ENCODE measurements at regions not wholly inside any gene's neighbourhood (a gene's known extent, or its start where the extent isn't known, plus 50 kb on each side); places are given as distances from the start of the nearest gene placed in this dataset.

DNA sequence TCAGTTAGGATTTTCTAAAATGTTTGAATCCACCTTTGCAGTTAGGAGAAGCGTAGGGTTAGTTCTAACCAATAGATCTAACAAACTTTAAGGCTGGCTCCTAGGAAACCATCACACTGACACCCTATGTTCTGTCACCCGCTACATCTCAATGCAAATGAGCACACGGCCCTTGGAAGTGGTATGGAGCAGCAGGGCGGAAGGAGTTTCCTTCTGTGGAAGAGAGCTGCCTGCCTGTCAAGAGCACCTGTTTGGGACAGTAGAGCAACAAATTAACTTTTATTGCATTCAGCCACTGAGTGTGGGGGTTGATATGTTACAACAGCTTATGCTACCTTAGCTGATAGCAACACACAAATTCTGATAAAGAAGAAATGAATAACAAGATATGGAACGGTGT is 306.9 kb upstream of the RAB6C start:
- Histone ChIP-seq H3K4me1 (peaks cover 0 to 5% (median 0%) of the 10 kb centered on the region in 10 experiments; a peak in 1 of 20 replicates), H3K4me2 (no peak overlapping the region), H3K27me3 (no peaks in the 10 kb centered on the region), H3K36me3 (no peaks in the 10 kb centered on the region), H4K20me1 (no peaks in the 10 kb centered on the region), H3K27ac (no peak overlapping the region), H3K9me3 (replicated peaks in 1 of 11) (no peaks in the 10 kb centered on the region), H3K4me3 (no peak overlapping the region), H3K9ac (no peak overlapping the region)
- TF ChIP-seq Cebpa-rat (IDR thresholded peaks at IDR 0.05): no peak

DNA sequence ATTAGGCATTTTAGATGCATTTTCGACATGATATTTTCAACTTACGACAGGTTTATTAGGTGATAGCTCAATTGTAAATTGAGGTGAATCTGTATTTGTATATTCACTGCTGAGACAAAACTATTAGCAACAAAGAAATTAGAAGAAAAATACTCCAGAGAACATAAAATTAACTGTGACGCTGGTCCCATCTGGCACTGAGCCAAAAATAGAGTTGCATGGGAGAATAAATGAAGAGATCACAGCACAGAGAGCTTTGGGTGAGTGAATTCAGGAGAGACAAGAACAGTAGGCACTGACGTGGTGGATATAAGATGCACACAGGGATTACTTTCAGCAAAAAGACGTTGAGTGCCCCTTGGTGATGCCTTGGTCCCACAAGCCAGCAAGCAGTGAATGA is 306.2 kb upstream of the RAB6C start:
- Histone ChIP-seq H3K4me2 (no peak overlapping the region), H3K4me3 (no peak overlapping the region), H4K20me1 (no peaks in the 10 kb centered on the region), H3K9ac (no peak overlapping the region), H3K9me3 (replicated peaks in 1 of 11) (no peaks in the 10 kb centered on the region), H3K27me3 (no peaks in the 10 kb centered on the region), H3K36me3 (no peaks in the 10 kb centered on the region), H3K27ac (no peak overlapping the region), H3K4me1 (peaks cover 0 to 5% (median 0%) of the 10 kb centered on the region in 10 experiments; a peak in 1 of 20 replicates)
- TF ChIP-seq Cebpa-rat (IDR thresholded peaks at IDR 0.05): no peak

DNA sequence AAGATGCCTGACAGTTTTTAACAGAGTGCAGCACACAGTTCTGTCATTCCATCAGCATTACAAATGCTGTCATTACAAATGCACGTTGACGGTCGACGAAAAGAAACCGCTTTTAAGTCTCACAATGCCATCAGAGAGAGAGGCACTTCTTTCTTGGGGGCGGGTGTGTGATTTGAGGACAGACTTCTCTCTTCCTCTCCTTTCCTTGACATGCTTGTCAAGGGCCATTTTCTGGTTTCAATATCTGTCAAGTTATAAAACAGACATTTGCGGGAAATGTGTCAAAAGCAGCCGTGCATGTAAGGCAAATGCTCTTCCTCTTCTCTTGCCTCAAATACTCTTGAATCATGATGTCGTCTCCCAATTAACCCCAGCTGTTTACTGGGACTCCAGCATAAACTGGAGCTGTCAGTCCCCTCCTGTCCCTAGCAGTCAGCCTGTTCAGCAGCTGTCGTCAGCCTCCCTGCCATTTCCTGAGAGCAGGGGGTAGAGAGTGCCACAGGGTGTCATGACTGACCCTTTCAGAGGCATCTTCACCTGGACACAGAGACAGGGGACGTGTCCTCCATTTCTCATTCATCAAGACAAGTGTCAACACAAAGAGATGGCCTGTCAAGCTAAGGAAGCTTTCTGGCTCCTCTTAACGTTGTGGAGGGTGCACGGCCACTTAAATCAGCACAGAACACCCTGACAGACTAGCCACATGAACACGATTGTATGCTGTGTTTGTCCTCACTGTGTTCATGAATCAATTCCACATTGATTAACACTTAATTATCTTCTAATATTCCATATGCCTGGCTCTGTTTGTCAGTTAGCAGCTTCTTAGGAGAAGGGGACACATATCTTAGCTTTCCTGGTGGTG is 305.4 kb upstream of the RAB6C start:
- Histone ChIP-seq H3K9ac (no peak overlapping the region), H3K4me2 (no peak overlapping the region), H3K4me3 (no peak overlapping the region), H3K27ac (no peak overlapping the region), H4K20me1 (no peaks in the 10 kb centered on the region), H3K27me3 (no peaks in the 10 kb centered on the region), H3K4me1 (peaks cover 0 to 5% (median 0%) of the 10 kb centered on the region in 10 experiments; a peak in 1 of 20 replicates), H3K9me3 (replicated peaks in 1 of 11) (no peaks in the 10 kb centered on the region), H3K36me3 (no peaks in the 10 kb centered on the region)
- TF ChIP-seq Cebpa-rat (IDR thresholded peaks at IDR 0.05): no peak

DNA sequence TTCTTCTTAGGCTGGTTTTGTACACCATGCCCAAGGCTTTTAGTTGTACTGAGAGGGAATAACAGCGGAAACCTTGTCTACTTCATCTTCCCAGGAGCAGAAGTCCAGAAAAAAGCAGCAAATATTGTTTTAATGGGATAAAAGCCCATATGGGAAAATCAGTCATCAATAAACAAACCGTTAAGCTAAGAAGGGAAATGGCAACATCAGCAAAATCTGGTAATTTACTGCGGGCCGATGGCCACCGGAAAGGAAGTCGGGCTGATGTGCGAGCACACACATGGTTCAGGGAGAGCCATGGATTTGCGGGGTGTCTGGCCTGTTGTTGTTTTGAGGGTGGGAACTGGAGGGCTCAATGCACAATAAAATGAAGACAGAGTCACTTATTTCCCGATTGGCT is 300.7 kb upstream of the RAB6C start:
- TF ChIP-seq Cebpa-rat (IDR thresholded peaks at IDR 0.05): no peak
- H3K36me3 ChIP-seq: no peaks in the 10 kb centered on the region
- no peaks in the 10 kb centered on the region for H3K27me3 ChIP-seq
- H3K27ac ChIP-seq: no peak overlapping the region
- peaks cover 0 to 5% (median 0%) of the 10 kb centered on the region in 10 experiments; a peak in 1 of 20 replicates for H3K4me1 ChIP-seq
- no peak overlapping the region for H3K9ac ChIP-seq
- no peaks in the 10 kb centered on the region for H3K9me3 ChIP-seq (replicated peaks in 1 of 11)
- H3K4me3 ChIP-seq: no peak overlapping the region
- no peaks in the 10 kb centered on the region for H4K20me1 ChIP-seq
- no peak overlapping the region for H3K4me2 ChIP-seq

DNA sequence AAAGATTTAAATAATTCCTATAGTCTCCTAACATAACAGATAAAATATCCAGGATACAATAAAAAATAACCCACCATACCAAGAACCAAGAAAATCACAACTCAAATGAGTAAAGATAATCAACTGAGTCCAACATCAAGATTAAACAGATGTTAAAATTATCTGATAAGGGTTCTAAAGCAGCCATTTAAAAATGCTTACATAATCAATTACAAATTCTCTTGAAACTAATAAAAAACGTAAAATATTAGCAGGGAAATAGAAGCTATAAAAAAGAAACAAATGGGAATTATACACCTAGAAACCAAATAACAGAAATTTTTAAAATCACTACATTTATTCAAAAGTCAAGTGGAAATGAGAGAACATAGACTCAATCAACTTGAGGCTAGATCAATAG is 297.7 kb upstream of the RAB6C start:
- no peaks in the 10 kb centered on the region for H4K20me1 ChIP-seq
- no peaks in the 10 kb centered on the region for H3K4me1 ChIP-seq
- H3K36me3 ChIP-seq: no peaks in the 10 kb centered on the region
- no peak overlapping the region for H3K4me2 ChIP-seq
- H3K27ac ChIP-seq: no peak overlapping the region
- H3K9ac ChIP-seq: no peak overlapping the region
- H3K27me3 ChIP-seq: no peaks in the 10 kb centered on the region
- no peaks in the 10 kb centered on the region; a peak in 1 of 22 replicates for H3K9me3 ChIP-seq (replicated peaks in 1 of 11)
- TF ChIP-seq Cebpa-rat (IDR thresholded peaks at IDR 0.05): no peak
- no peak overlapping the region for H3K4me3 ChIP-seq

DNA sequence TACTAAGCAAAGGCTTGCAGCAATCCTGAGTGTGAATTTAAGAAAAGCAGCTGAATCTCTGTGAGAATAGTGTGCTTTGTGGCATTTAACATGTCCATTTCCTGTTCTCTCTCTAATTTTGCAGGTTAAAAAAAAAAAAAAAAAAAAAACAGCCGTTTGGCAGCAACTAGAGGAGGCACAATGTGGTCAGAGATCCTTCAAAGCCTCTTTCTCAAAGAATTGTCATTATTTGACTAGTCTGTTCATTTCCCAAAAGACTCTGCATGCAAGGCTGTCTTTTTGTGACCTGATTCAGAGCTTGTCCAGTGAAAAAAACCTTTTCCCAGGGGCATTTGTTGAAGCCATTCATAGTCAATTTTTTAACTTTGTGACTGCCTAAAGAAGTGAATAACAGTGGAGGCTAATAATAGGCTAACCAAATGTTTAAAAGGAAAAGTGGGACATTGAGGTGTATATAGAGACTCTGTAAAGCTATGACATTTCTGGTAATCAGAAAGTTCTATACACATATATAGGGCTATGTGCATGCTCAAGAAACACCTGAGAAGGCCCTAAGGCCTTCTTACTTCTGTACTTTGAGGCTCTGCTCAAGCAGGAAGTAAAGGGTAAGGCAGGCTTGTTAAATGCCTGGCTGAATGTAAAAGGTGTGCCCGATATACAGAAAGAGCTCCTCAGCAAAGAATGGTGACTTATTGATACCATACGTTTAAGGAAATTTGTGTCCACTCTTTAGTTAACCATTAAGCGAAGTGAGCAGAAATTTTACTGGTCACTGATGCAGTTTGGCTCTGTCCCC is 289.6 kb upstream of the RAB6C start:
- no peaks in the 10 kb centered on the region for H3K27me3 ChIP-seq
- no peaks in the 10 kb centered on the region for H3K36me3 ChIP-seq
- H3K9me3 ChIP-seq (replicated peaks in 1 of 11): peaks cover 18 to 42% (median 31%) of the 10 kb centered on the region in 11 experiments; a peak in 21 of 22 replicates
- no peak overlapping the region for H3K27ac ChIP-seq
- H3K9ac ChIP-seq: no peak overlapping the region
- peak overlapping the region in 5 of 11 experiments; percentile 1 to 59 (median 31); a peak in 6 of 22 replicates for H3K4me2 ChIP-seq
- H3K4me1 ChIP-seq: peaks cover 0 to 17% (median 3%) of the 10 kb centered on the region in 10 experiments; a peak in 8 of 20 replicates
- no peak overlapping the region for H3K4me3 ChIP-seq
- TF ChIP-seq Cebpa-rat (IDR thresholded peaks at IDR 0.05): no peak
- no peaks in the 10 kb centered on the region for H4K20me1 ChIP-seq

DNA sequence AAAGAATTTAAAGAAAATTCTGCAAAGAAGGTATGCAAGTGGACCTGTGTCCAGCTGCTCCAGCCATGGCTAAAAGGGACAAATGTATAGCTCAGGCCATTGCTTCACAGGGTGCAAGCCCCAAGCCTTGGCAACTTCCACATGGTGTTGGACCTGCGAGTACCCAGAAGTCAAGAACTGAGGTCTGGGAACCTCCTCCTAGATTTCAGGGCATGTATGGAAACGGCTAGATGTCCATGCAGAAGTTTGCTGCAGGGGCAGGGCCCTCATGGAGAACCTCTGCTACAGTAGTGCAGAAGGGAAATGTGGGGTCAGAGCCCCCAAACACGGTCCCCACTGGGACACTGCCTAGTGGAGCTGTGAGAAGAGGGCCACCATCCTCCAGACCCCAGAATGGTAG is 284.0 kb upstream of the RAB6C start:
- Histone ChIP-seq H3K4me2 (no peak overlapping the region), H3K36me3 (no peaks in the 10 kb centered on the region), H3K4me3 (no peak overlapping the region), H3K9ac (no peak overlapping the region), H4K20me1 (no peaks in the 10 kb centered on the region), H3K4me1 (no peaks in the 10 kb centered on the region), H3K9me3 (replicated peaks in 1 of 11) (peaks cover 12 to 27% (median 22%) of the 10 kb centered on the region in 11 experiments; a peak in 21 of 22 replicates), H3K27me3 (no peaks in the 10 kb centered on the region), H3K27ac (no peak overlapping the region)
- TF ChIP-seq Cebpa-rat (IDR thresholded peaks at IDR 0.05): no peak

DNA sequence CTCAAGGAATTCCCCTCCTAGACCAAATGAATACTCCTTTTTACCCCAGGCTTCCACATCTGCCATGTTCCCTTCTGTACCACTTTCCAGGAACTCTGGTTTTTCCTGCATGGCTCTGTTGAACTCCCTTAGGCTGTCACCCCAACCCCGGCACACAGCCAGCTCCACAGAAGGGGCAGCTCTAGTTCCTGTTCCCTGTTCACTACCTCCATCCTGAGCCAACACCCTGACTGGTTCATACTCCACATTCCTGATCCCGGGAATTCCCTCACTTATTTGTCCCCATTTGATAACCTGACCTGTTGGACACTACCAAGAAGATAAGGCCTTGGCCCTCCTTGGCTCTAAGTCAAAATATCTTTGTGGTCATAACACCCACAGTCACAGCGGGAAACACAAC is 280.9 kb upstream of the RAB6C start:
- Histone ChIP-seq H3K9me3 (replicated peaks in 1 of 11) (peaks cover 0 to 11% (median 0%) of the 10 kb centered on the region in 11 experiments; a peak in 3 of 22 replicates), H3K27me3 (no peaks in the 10 kb centered on the region), H3K4me3 (no peak overlapping the region), H4K20me1 (no peaks in the 10 kb centered on the region), H3K4me1 (peaks cover 0 to 11% (median 4%) of the 10 kb centered on the region in 10 experiments; a peak in 8 of 20 replicates), H3K27ac (no peak overlapping the region), H3K4me2 (no peak overlapping the region), H3K9ac (no peak overlapping the region), H3K36me3 (no peaks in the 10 kb centered on the region)
- TF ChIP-seq Cebpa-rat (IDR thresholded peaks at IDR 0.05): no peak

DNA sequence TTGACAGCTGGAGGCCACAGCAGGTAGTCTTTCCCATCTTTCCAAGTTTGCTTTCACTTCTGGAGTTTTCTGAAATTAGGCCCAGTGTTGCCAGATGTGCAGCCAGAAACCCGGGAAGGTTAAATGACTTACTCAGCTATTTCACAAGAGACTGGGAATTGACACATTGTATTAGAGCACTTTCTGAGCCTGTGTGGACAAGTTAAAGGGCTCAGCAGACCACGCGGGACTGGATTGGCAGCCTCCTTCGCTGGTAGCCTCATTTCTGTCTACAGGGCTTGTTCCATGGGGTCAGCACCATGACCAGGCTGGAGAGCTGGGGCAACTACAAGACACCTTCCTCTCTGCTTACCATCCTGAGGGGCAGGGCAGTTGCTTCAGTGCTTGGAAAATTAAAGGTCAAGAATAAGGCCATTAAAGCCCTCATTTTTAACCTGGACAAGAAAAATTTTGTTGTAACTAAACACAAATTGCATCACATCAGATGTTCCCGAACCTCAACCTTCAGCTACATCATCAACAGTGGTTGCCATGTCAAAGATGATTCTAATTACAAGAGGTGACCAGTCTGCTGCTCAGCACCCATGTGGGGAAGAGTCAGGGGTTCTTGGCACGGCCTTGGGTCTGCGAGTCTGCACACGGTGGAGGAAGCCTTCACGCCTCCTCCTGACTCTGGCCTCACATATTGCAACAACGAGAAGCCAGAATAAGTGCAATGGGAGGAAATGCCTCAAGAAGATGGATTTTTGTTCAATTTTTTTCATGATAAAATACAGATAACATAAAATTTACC is 279.5 kb upstream of the RAB6C start:
- Histone ChIP-seq H3K4me3 (no peak overlapping the region), H3K27me3 (no peaks in the 10 kb centered on the region), H3K4me1 (peaks cover 0 to 11% (median 4%) of the 10 kb centered on the region in 10 experiments; a peak in 8 of 20 replicates), H3K27ac (no peak overlapping the region), H3K9ac (no peak overlapping the region), H3K9me3 (replicated peaks in 1 of 11) (peaks cover 0 to 11% (median 4%) of the 10 kb centered on the region in 11 experiments; a peak in 3 of 22 replicates), H4K20me1 (no peaks in the 10 kb centered on the region), H3K4me2 (no peak overlapping the region), H3K36me3 (no peaks in the 10 kb centered on the region)
- no peak for TF ChIP-seq Cebpa-rat (IDR thresholded peaks at IDR 0.05)

Data from BLaER1 treated with 17β-estradiol and CSF1 and Interleukin-3, amounts not matched to agents 10 nM and 100 nM (cell line).